LoVo (cell line): ENCODE measurements at regions not wholly inside any gene's neighbourhood (a gene's known extent, or its start where the extent isn't known, plus 50 kb on each side); places are given as distances from the start of the nearest gene placed in this dataset.
"Not testable (repeated sequence)": the region's sequence is repeated elsewhere in the genome, so short reads cannot be mapped to it uniquely, and the experiment has no call there.

Source experiments
- DNase-seq: peaks from one replicate; pipeline ENCODE4 v3.0.0-alpha.2; 2016; ENCODE audit warnings: low spot score

DNA sequence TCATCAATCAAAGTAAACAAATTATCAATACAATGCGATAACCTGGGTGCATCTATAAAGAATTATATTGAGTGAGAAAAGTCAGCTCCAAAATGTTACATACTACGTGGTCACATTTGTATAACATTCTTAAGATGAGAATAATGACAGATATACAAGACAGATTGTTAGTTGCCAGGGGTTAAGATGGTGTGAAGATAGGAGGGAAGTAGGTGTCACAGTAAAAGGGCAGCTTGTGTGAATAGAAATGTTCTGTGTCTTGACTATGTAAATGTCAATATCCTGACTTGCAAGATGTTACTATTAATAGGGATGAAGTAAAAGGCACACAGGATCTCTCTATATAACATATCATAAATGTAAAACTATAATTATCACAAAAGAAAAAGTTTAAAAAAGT, 611.2 kb upstream of the SPRY2 start:
- no peak for DNase-seq

DNA sequence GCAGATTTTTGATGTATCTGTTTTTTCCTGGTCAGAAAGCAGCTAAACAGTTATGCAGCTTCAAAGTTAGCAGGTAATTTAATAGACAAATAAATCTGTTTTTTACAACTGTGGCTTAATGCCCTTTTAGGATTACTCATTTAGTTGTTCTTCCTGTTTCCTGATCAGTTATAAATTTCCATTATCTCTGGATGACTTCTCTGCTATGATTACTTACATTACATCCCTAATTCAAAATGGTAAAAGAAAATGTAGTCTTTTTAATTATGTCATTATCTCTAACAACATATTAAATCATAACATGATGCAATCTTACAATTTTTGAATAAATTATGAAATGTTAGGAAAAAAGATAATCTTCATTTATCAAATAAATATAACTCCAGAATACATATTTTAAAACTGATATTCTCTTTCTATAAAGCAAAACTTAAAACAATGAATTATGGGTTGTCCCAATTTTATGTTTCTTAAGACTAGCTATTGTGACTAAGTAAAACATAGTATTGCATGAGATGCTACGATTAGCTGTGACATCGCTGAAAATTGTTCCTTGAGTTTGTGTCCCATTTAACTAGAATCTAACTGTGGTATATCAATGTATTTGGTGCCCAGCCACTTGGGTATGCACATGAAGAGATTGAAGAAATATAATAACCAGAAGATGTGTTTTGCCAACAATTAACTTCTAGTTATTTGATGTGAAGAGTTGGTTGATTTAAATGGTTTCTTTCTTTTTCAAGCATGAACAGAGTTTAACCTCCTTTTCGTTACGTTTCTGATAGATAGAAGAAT, 605.3 kb upstream of the SPRY2 start:
- DNase-seq, result no peak

DNA sequence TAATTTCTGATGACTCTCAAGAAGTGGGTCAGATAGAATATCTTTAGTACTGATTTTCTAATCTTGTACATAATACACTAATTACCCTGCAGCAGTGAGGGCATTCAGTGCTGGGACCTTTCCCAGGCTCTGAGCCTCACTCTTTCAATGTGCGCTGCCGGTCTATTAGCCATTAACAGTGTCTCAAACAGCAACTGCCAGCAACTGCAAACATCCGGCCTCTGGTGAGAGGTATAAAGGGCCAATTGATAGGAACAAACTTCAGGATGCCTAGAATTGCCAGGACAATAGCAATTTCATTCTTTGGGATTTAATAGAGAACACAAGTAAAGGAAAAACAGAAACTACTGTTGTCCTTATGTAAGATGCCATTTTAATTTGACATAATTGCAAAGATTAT, 604.4 kb upstream of the SPRY2 start:
- no peak for DNase-seq

DNA sequence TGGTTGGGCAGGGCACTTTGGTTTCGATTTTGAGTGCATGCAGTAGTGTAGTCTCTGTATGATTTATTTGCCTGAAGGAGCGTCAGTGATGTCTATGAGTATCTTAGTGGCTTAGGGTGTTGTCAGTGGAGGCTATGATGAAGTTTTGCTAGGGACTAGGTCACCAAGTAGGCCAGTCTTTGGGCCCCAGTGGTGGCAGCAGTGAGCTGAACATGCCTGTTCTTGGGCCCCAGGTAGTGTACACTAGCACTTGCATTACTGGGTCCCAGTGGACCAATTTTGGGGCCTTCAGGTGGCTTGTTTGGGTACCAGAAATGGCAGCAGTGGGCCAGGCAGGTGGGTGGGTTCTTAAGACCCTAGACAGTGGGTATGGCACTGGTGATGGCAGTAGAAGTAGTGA, 598.7 kb upstream of the SPRY2 start:
- no peak for DNase-seq

DNA sequence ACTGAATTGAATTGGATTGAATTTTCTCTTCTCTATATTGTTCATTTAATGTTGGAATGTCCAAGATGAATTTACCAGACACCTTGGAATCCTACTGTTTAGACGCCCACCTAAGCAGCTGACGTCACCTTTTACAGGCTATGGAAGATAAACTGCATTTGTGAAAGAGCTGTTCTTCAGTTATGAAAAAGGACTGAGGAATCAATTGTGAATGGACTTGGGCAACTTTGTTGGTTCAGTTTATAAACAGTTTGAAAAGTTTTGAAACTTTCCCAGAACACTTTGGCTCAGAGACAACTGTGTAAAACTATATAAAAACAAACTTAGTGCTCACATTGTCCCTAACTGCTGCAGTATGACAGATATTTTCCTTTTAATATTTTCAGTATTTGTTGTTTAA, 590.8 kb upstream of the SPRY2 start:
- no peak for DNase-seq

DNA sequence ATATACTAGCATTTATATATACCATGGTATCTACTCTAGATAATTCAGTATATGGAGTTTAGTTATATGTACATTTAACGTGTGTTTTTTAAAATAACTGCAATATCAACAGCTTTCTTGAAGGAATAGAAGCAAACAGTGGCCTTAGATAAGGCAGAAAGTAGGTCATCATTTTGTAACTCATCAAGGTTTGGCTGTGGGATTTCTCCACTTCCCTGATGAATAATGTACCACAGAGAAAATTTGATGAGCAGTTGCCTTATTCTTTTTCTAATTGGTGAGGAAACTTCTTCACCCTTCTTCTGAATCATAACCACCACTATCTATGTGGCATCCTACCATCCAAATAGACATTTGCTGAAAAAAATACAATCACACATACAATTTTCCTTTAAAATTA, 590.2 kb upstream of the SPRY2 start:
- no peak for DNase-seq

DNA sequence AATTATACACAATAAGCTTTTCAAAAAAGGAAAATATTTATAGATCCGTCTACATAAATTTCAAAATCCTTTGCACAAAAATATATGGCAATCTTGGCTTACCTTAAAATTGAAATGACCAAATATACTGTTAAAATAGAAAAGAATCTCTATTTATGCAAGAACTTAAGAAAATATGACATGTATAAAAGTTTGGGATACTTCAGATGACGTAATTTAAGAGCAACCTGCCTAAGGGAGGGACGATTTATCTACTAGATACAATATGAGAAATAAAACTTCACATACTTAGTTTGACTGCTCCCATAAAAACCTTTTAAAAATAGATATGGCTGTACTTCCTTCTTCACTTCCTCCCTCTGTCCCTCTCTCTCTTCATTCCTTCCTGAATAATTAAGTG, 587.3 kb upstream of the SPRY2 start:
- no peak for DNase-seq

DNA sequence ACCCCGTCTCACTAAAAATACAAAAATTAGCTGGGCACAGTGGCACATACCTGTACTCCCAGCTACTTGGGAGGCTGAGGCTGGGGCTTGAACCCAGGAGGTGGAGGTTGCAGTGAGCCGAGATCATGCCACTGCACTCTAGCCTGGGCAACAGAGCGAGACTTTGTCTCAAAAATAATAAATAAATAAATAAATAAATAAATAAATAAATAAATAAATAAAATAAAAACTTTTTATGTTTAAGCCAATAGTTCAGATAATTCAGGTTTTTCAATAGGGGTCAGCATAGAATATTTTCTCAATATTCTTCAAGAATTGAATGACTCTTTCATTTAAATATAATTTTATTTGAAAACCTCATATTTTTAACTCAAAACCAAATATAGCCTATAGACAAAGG, 585.1 kb upstream of the SPRY2 start:
- DNase-seq, result not testable (repeated sequence)

DNA sequence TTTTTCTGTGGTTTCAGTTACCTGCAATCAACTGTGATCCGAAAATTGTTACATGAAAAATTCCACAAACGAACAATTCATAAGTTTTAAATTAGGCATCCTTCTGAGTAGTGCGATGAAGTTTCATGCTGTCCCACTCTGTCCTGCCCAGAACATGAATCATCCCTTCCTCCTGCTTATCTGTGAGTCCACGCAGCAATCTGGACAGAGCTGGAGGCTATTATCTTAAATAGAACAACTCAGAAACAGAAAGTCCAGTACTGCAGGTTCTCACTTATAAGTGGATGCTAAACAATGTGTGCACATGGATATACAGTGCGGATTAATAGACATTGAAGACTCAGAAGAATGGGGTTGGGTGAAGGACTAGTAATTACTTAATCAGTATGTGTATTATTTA, 583.7 kb upstream of the SPRY2 start:
- no peak for DNase-seq

DNA sequence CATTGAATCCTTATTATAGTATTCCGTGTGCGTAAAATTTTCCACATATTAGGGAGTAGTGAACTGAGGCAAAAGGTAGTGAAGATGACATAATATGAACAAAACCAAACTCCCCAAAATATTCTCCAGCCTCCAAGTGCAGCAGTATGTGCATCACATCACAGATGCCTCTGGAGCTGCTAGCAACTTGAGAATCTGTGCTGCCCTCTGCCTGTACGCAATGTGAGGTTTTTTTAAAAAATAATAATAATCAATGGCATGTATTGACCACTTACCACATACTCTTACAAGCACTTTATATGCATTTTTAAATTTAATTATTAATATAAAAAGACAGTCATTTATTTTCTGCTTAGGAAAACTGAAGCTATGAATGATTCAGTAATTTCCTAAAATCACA, 583.0 kb upstream of the SPRY2 start:
- DNase-seq, result no peak

DNA sequence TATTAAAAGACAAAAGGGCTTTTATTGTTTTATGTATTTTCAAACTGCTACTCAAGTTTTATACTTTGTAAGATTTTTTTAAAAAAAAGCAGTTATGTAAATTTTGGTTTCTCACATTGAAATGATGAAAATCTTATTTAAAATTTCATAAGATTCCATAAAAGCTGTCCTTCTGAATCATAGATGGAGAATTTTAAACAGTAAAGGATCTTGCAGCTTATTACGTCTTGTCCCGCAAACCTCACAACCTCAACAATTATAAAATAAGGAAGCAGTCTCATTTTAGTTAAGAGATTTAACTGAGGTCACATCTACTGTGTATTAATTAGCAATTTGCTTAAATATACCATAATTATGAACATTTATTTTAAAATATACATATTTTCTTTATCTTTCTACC, 581.0 kb upstream of the SPRY2 start:
- DNase-seq, result no peak

DNA sequence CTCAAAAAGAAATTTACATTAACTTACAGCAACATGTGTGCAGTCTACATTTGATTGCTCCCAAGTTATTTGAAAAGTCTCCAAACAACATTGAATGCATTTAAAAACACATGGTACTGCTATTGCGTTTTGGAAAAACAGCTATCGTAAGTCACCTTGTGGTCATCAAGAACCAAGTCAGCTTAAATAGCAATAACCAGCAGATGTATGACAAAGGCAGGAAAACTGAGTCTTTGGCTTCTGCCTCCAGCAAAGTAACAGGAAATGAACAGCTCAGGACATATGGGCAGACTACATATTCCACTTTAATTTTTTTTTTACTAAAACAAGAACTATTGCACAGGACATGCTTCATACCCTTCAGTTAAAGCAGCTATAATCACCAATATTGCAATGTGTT, 580.6 kb upstream of the SPRY2 start:
- no peak for DNase-seq

DNA sequence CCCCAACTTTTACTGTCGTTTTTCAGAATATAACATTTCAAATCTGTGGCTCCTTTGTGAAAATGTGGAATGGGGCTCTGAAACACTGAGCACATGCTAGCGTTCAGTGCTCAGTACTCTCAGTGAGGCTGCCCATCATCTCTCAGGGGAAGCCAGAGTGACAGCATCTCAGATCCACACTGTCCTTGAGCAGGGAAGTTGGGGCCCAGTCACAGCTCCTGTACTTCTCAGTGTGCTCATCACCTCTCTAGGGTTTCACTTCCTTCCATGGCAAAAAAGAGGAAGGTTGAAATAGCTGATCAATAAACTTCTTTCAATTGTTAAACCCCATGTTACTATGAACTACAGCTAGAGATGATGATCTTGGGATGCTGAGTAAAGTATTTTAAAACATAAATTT, 565.9 kb upstream of the SPRY2 start:
- DNase-seq, result no peak

DNA sequence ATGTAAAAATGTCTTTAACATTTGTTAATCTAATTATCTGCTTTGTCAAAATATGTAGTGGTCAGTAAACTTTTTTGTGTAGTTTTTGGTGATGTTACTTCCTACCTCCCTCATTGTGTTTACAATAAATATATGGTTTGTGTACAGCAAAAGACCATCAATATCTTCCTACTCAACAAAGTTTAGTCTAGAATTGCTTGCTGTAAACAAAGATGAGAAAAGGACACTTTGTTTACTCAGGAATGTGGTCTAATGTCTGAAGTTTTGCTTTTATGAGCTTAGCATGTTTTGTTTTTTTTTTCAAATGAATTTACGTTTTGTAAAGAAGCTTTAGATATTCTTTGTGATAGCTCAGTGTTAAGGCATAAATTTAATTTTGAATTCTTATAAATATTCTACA, 563.5 kb upstream of the SPRY2 start:
- no peak for DNase-seq

DNA sequence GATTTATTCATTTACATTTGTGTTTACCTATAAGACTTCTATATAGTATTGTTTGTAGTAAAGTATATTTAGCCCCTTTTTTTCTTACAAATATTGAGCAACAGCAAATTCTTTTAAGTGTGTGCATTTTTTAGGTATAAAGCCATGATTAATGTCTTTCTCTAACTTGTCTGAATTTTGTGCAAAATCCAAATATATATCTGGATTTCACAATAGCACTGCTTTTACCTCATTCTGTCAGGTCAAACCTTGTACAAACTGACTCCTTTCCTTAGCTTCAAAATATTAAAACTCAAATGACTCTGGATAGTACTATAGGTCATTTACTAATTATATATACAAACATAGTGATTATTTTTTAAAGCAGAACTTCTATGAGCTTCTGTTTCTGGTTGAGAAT, 563.0 kb upstream of the SPRY2 start:
- DNase-seq, result no peak

DNA sequence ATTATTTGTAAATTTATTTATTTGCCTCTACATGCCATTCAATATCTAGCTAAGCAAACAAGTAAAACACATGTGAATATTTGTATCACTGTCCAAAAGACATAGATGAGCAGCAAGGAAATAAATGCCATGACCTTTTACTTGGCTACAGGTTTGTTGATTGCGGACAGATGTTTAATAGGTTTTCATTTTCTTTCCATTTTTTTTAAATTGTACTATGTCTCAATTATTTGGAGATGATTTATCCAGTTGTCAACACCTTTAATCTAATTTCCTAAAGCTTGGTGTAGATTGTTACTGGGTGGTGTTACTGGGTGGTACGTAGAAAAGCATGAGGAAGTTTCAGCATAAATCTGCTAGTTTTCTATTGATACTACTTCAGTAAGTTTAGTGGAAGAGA, 560.6 kb upstream of the SPRY2 start:
- no peak for DNase-seq

DNA sequence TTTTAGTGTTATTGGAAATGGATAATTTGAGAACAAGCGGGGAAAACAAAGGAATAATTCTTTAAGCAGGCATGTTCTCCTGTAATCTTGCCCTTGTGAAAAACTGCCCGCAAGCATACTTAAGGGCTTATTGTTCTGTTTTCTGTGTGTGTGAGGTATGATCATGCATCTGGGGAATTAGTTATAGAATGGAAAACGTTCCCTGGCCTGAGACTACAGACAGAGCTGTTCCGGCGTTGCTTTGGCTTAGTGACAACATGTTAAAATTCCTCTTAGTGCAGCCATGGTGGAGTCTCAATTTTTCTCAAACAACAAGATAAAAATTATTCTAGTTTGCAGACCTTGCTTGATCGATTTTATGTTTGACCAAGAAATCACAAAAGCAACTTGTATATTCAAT, 560.2 kb upstream of the SPRY2 start:
- no peak for DNase-seq

DNA sequence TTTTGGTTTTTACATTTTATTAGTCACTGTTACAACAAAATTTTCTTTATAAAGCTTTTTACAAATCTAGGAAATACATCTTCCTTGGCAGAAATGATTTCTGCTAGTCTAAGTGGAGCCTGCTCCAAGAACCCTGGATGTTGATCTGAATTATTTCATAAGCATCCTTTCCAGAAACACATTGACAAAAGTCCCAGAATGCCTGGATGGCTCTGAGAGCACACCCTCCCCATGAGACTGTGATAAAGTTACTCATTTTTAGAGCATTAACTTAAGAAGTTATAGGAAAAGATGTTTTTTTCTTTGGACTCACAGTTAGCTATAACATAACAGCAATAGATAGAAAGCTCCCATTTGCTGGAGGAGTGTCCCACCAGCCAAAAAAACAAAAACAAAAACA, 559.6 kb upstream of the SPRY2 start:
- no peak for DNase-seq

DNA sequence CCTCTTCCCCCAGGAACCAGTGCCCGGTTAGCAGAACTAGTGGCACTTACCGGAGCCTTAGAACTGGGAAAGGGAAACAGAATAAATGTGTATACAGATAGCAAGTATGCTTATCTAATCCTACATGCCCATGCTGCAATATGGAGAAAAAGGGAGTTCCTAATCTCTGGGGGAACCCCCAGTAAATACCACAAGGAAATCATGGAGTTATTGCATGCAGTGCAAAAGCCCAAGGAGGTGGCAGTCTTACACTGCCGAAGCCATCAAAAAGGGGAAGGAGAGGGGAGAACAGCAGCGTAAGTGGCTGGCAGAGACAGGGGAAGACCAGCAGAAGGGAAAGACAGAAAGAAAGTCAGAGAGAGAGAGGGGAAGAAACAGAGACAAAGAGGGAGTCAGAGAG, 556.7 kb upstream of the SPRY2 start:
- DNase-seq, result not testable (repeated sequence)

DNA sequence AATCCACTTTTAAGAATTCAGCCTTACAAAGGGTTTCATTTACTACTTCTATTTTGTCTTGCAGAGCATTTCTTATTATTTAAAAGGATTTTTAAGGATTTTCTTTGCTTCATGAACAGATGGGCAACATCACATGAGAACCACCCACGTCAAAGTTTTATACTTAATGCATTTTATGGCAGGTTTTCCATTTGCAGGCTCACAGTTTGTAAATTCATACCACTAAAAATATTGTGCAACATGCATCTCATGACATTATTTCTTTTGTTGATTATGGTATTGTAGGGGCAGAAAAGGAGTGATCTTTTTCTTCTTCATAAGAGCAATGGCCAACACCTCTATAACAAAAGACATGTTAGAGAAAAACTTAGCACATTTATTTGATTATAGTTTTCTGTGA, 554.0 kb upstream of the SPRY2 start:
- DNase-seq, result no peak

DNA sequence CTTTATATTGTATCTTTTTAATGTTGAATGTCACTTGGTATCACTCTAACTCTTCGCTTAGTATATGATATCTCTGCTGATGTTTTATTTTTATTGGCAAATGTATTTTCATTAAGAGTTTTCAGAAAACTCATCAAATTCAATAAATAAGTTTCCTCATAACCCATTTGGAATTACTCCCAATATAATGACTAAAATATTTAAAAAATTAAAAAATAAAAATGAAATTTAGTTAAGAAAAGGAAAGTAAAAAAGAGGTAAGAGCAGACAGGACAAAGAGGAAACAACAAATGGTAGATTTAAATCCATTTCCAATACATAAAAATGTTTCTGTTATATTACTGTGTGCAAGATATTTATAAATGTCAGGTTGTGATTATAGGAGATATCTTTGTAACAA, 548.9 kb upstream of the SPRY2 start:
- DNase-seq, result no peak

DNA sequence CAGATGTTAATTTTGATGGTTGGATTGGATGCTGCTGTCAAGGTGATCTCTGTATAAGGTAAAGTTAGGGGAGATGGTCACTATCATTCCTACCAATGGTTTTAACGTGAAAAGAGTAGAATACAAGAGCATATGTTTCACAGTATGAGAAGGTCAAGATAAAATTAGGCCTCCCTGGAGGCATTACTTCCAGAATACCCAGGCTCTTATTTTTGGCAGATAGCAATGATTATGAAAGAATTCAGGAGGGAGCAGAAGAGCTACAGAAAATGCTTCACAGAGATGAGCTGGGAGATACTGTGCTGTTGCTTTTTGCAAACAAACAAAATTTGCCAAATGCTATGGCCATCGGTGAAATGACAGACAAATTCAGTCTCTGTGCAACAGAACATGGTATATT, 547.5 kb upstream of the SPRY2 start:
- DNase-seq, result no peak

DNA sequence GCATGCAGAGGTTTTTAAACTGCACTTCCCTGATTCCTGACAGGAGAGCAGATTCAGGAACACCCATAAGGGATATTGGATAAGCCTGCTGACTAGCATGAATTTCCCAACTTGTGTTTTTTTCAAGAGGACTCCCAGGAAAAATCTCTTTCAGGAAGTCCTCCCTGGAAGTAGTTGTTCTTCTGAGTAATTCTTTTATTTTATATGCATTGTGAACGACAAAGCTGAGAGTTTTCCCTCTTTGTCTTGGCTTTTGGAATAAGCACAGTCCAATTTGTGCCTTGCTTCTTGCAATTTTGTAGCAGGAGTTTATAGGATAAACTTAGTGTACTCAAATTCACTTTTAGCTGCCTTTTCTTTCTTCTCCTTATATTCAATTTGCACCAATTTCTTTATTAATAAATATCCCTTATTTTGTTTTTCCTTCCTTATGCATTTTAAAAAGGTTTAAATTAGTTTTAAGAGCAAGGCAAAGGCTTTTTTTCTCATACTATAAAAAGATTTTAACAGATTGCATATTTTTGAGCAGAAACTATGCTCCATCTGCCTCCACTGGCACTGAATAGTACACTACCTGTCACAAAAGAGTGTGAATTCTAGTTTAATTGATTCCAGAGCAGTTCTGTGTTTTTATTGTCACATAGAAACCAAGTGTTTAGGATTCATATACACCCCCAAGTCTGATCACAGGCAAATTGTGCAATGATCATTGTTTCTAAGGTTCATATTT, 543.3 kb upstream of the SPRY2 start:
- no peak for DNase-seq

DNA sequence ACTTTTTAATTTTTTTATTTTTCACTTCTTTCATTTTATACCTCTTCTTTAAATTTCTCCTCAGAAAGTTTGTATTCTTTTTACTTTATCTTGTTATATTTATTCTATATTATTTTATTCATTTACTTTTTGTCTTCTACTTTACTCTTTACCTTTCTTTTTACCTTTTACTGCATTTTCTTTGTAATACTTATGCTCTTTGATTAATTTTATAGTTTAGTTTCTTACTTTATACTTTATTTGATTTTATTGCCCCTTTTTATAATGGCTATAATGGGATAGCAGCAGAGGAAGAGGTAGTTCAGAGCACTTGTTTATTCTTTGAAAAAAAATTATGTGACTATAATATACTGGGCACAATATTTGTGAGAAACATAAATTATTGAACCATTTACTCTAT, 542.6 kb upstream of the SPRY2 start:
- DNase-seq, result no peak
